Endometrial microvascular endothelial cells (primary cell): ENCODE measurements at regions not wholly inside any gene's neighbourhood (a gene's known extent, or its start where the extent isn't known, plus 50 kb on each side); places are given as distances from the start of the nearest gene placed in this dataset.

Source experiments
- in situ Hi-C: cut with HindIII; loops from 2 replicates; pipeline ENCODE4 v1.10.0; 2017; ENCODE audit warnings: low sequenced_read_pairs, low pct_unique_long_range_greater_than_20kb; ENCODE audit errors: inconsistent ontology term

DNA sequence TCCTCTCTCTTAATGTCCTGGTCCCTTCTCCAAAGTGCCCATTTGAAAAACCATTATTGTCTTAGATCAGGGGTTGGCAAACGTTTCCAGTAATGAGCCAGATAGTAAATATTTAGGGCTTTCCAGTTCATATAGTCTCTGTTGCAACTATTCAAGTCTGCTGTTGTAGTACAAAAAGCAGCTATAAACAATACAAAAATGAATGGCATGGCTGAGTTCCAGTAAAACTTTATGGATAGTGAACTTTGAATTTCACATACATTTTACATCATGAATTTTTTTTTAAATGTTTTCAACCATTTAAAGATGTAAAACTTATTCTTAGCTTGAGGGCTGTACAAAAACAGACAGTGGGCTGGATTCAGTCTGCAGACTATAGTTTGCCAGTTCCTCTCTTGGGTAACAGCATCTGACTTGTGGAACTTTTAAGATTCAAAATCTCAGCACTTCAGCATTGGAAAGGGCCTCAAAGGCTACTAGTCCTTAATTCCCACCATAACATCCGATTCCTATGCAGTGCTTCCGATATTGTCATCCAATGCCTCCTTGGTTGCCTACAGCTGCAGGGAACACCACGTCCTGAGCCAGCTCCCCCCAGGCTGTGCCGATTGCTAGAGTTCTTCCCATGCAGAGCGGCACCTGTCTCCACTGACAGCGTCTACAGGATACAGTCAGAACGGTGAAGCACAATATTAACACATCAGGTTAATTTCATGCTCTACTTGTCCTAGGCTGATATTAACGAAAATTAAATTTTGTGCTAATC is 65.6 kb upstream of the E2F8 start:
- in situ Hi-C loops, result no loop called here

DNA sequence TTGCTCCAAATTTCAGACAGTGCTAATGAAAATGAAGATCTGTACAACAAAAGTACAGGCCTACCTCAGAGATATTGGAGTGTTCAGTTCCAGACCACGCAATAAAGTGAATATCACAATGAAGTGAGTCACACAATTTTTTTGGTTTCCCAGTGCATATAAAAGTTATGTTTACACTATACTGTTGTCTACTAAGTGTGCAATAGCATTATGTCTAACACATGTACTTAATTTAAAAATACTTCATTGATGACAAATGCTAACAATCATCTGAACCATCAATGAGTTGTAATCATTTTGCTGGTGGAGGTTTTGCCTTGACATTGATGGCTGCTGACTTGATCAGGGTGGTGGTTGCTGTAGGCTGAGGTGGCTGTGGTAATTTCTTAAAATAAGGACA is 60.6 kb upstream of the E2F8 start:
- in situ Hi-C loops, result no loop called here

DNA sequence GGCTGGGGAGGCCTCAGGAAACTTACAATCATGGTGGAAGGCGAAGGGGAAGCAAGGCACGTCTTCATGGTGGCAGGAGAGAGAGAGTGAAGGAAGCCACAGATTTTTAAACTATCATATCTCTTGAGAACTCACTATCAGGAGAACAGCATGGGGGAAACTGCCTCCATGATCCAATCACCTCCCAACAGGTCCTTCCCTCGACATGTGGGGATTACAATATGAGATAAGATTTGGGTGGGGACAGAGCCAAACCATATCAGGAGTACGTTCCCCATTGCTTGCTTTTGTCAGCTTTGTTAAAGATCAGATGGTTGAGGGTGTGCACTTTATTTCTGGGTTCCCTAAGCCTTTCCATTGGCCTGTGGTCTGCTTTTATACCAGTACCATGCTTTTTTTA is 53.7 kb upstream of the E2F8 start:
- in situ Hi-C loops, result no loop called here

DNA sequence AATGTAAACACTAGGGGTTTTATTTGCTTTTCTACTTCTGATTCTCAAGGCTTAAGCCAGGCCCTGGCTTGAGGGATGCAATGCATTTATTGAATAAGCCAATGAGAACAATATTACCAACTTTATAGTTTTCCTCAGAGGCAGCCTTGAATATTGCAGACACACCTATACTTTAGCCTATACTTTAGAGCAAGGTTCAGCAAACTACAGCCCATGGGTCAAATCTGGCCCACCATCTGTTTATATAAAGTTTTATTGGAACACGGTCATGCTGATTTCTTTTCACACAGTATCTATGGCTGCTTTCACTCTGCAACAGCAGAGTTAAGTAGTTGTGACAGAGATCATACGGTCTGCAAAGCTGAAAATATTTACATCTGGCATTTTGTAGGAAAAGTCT is 50.3 kb upstream of the E2F8 start:
- in situ Hi-C loops, result no loop called here
